ENCODE measurements at regions not wholly inside any gene's neighbourhood (a gene's known extent, or its start where the extent isn't known, plus 50 kb on each side); places are given as distances from the start of the nearest gene placed in this dataset.
"Not testable (repeated sequence)": the region's sequence is repeated elsewhere in the genome, so short reads cannot be mapped to it uniquely, and the experiment has no call there.

DNA sequence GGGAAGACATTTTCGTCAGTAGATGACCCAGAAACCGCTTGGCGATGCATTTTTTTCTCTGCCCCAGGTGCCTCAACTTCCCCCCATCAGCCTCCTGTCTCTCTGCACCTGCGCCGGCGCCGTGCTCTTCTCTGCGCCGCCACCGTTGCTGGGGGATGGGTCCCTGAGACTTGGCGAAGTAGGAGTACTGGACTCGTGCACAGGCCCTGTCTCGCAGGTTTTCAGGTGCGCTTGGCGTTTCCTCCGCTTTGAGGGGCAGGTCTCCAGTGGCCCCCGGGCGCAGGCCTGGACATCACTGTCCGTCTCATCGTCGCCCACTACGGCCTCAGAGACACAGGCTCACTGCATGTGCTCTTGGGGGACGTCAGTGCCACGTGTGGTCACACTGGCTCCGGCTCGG, 532.1 kb downstream of the FOXD4L4 start:
- TF ChIP-seq POLR2A (IDR thresholded peaks at IDR 0.05) = not testable (repeated sequence)
- TF ChIP-seq, protein P1, sequence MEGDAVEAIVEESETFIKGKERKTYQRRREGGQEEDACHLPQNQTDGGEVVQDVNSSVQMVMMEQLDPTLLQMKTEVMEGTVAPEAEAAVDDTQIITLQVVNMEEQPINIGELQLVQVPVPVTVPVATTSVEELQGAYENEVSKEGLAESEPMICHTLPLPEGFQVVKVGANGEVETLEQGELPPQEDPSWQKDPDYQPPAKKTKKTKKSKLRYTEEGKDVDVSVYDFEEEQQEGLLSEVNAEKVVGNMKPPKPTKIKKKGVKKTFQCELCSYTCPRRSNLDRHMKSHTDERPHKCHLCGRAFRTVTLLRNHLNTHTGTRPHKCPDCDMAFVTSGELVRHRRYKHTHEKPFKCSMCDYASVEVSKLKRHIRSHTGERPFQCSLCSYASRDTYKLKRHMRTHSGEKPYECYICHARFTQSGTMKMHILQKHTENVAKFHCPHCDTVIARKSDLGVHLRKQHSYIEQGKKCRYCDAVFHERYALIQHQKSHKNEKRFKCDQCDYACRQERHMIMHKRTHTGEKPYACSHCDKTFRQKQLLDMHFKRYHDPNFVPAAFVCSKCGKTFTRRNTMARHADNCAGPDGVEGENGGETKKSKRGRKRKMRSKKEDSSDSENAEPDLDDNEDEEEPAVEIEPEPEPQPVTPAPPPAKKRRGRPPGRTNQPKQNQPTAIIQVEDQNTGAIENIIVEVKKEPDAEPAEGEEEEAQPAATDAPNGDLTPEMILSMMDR (IDR thresholded peaks at IDR 0.05) = not testable (repeated sequence)
